Sigmoid colon (tissue), 3 donors: ENCODE measurements at regions not wholly inside any gene's neighbourhood (a gene's known extent, or its start where the extent isn't known, plus 50 kb on each side); places are given as distances from the start of the nearest gene placed in this dataset.

Source experiments
- CTCF ChIP-seq, 4 experiments: fragments of 450-650 bp in 3 of 4; fragments of 200-600 bp in 1 of 4; IDR thresholded peaks; one replicate each; pipeline ENCODE4 v1.5.1; 2016 to 2019; ENCODE audit warnings: antibody characterized with exemption in 4 of 4, mild to moderate bottlenecking in 3 of 4, moderate library complexity in 2 of 4
- POLR2A ChIP-seq, 2 donors: fragments of 450-650 bp; IDR thresholded peaks; one replicate each; pipeline ENCODE4 v1.6.1; 2016; ENCODE audit warnings: antibody characterized with exemption in 2 of 2, mild to moderate bottlenecking in 2 of 2, moderate library complexity in 2 of 2

GRCh38 chr7:57482-58255, 134.7 kb upstream of the FAM20C start:
- TF ChIP-seq CTCF (IDR thresholded peaks at IDR 0.05) (no peak), POLR2A (IDR thresholded peaks at IDR 0.05) (no peak)
